Loucy (cell line): ENCODE measurements at regions not wholly inside any gene's neighbourhood (a gene's known extent, or its start where the extent isn't known, plus 50 kb on each side); places are given as distances from the start of the nearest gene placed in this dataset.

ENCODE experiments used
- H2AFZ ChIP-seq: fragments of 200-600 bp; sonication (generic); 2 replicates; pipeline ENCODE4 v1.6.0; 2016; ENCODE audit warnings: antibody characterized with exemption, mild to moderate bottlenecking, low read length, moderate library complexity
- H3F3A ChIP-seq: fragments of 200-600 bp; 2 replicates; pipeline ENCODE4 v1.6.0; 2016; ENCODE audit warnings: antibody characterized with exemption, low read depth, mild to moderate bottlenecking
- H3K27me3 ChIP-seq: fragments of 200-600 bp; sonication (generic); 2 replicates; pipeline ENCODE4 v1.6.1; 2014; ENCODE audit warnings: low read length, mild to moderate bottlenecking; ENCODE audit not compliant: insufficient read depth, poor library complexity, severe bottlenecking
- H3K36me3 ChIP-seq: fragments of 200-600 bp; sonication (generic); 2 replicates; pipeline ENCODE4 v1.6.1; 2016; ENCODE audit warnings: low read length; ENCODE audit not compliant: insufficient read depth
- H3K4me1 ChIP-seq: fragments of 200-600 bp; sonication (generic); 2 replicates; pipeline ENCODE4 v1.5.1; 2014; ENCODE audit warnings: low read length, mild to moderate bottlenecking; ENCODE audit not compliant: insufficient read depth, poor library complexity, severe bottlenecking
- H3K4me2 ChIP-seq: fragments of 200-600 bp; sonication (generic); 2 replicates; pipeline ENCODE4 v1.6.0; 2014; ENCODE audit warnings: antibody characterized with exemption, low read length, low read depth, mild to moderate bottlenecking; ENCODE audit not compliant: poor library complexity, severe bottlenecking
- H3K4me3 ChIP-seq: fragments of 200-600 bp; sonication (generic); 2 replicates; pipeline ENCODE4 v1.5.1; 2014; ENCODE audit warnings: low read length, mild to moderate bottlenecking, mixed read lengths; ENCODE audit not compliant: poor library complexity, severe bottlenecking
- H3K79me2 ChIP-seq: fragments of 200-600 bp; sonication (generic); 2 replicates; pipeline ENCODE4 v1.6.1; 2014; ENCODE audit warnings: low read length; ENCODE audit not compliant: insufficient read depth
- H3K9ac ChIP-seq: fragments of 200-600 bp; sonication (generic); 2 replicates; pipeline ENCODE4 v1.6.0; 2014; ENCODE audit warnings: mild to moderate bottlenecking, low read depth, low read length, moderate library complexity; ENCODE audit not compliant: poor library complexity, severe bottlenecking
- H3K9me2 ChIP-seq: fragments of 200-600 bp; sonication (generic); replicated peaks from 2 replicates; pipeline ENCODE4 v1.6.1; 2016; ENCODE audit warnings: low read depth, low read length, mixed read lengths
- H3K9me3 ChIP-seq: fragments of 200-600 bp; sonication (generic); 2 replicates; pipeline ENCODE4 v1.6.1; 2014; ENCODE audit warnings: mild to moderate bottlenecking, antibody characterized with exemption, low read length, low read depth; ENCODE audit not compliant: insufficient read depth
- H4K20me1 ChIP-seq: fragments of 200-600 bp; sonication (generic); 2 replicates; pipeline ENCODE4 v1.6.0; 2014; ENCODE audit warnings: antibody characterized with exemption, low read length, mild to moderate bottlenecking; ENCODE audit not compliant: insufficient read depth, poor library complexity, severe bottlenecking
- EZH2phosphoT487 ChIP-seq: fragments of 200-600 bp; IDR thresholded peaks from 2 replicates; pipeline ENCODE4 v1.6.1; 2018; ENCODE audit warnings: antibody characterized with exemption, mild to moderate bottlenecking, moderate library complexity, borderline replicate concordance
- TF ChIP-seq, protein P1 (sequence below): fragments of 200-600 bp; sonication (generic); conservative IDR thresholded peaks from 2 replicates; pipeline ENCODE4 v1.5.1; 2014; ENCODE audit warnings: mild to moderate bottlenecking, antibody characterized with exemption, low read length

- no peak for TF ChIP-seq EZH2phosphoT487
- TF ChIP-seq, protein P1, sequence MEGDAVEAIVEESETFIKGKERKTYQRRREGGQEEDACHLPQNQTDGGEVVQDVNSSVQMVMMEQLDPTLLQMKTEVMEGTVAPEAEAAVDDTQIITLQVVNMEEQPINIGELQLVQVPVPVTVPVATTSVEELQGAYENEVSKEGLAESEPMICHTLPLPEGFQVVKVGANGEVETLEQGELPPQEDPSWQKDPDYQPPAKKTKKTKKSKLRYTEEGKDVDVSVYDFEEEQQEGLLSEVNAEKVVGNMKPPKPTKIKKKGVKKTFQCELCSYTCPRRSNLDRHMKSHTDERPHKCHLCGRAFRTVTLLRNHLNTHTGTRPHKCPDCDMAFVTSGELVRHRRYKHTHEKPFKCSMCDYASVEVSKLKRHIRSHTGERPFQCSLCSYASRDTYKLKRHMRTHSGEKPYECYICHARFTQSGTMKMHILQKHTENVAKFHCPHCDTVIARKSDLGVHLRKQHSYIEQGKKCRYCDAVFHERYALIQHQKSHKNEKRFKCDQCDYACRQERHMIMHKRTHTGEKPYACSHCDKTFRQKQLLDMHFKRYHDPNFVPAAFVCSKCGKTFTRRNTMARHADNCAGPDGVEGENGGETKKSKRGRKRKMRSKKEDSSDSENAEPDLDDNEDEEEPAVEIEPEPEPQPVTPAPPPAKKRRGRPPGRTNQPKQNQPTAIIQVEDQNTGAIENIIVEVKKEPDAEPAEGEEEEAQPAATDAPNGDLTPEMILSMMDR: no peak
- H3K9me2 ChIP-seq: no peaks in the 10 kb centered on the region
- H4K20me1 ChIP-seq: no peaks in the 10 kb centered on the region
- no peak overlapping the region for H3K9ac ChIP-seq
- H3K36me3 ChIP-seq: no peaks in the 10 kb centered on the region
- no peak overlapping the region for H3K4me2 ChIP-seq
- H2AFZ ChIP-seq: no peak overlapping the region
- no peaks in the 10 kb centered on the region for H3K27me3 ChIP-seq
- no peaks in the 10 kb centered on the region for H3K9me3 ChIP-seq
- no peak overlapping the region for H3K4me3 ChIP-seq
- H3K4me1 ChIP-seq: no peaks in the 10 kb centered on the region
- H3K79me2 ChIP-seq: no peaks in the 10 kb centered on the region
- H3F3A ChIP-seq: no peaks in the 10 kb centered on the region
Measured at GRCh38 chr5:28403846-28404245, 1365.5 kb upstream of the CDH9 start.

DNA sequence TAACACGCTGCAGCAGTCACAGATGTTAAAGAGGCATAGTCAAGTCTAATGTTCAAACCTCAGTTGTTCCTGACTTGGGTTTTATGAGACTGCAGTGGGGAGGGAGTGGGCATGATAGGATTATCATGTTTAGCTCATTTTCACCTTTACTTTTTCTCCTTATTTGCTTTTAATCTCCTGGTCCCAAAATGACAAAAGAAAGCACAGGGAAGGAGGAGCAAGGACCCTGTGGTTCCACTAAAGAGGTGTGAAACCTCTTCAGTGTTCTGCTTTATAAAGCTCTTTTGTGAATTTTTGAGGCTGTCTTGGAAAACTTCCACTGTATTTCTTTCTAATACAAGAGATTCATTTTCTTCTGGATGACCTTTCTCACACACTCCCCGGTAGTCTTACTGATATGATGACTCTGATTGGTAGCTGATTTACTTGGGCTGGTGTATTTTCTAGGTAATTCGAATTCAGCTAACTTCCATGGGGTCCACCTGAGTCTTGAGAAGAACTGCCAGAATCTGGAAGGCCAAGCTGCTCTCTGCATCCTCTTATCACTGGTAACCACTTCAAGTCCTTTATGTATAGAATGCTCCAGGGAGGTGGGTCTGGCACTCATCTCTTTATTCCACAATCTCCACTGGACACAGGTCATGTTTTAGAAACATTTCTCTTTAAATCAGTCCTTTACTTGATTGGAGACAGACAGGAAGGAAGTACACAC is 1364.4 kb upstream of the CDH9 start:
- TF ChIP-seq, protein P1: no peak
- TF ChIP-seq EZH2phosphoT487: no peak

GRCh38 chr5:28400076-28400475 is 1361.7 kb upstream of the CDH9 start:
- Histone ChIP-seq H3K4me3 (no peak overlapping the region), H3K79me2 (no peaks in the 10 kb centered on the region), H3F3A (no peaks in the 10 kb centered on the region), H3K4me2 (no peak overlapping the region), H3K9me2 (no peaks in the 10 kb centered on the region), H3K9ac (no peak overlapping the region), H2AFZ (no peak overlapping the region), H3K9me3 (no peaks in the 10 kb centered on the region), H3K36me3 (no peaks in the 10 kb centered on the region), H3K4me1 (no peaks in the 10 kb centered on the region), H3K27me3 (no peaks in the 10 kb centered on the region), H4K20me1 (no peaks in the 10 kb centered on the region)
- TF ChIP-seq, protein P1: no peak
- TF ChIP-seq EZH2phosphoT487: no peak

More for the DNA sequence above, 1364.4 kb upstream of the CDH9 start:
- no peak overlapping the region for H3K4me2 ChIP-seq
- H3K4me1 ChIP-seq: no peaks in the 10 kb centered on the region
- H3K4me3 ChIP-seq: no peak overlapping the region
- H3K9ac ChIP-seq: no peak overlapping the region
- H3K9me2 ChIP-seq: no peaks in the 10 kb centered on the region
- no peaks in the 10 kb centered on the region for H3K36me3 ChIP-seq
- no peaks in the 10 kb centered on the region for H4K20me1 ChIP-seq
- H3K27me3 ChIP-seq: no peaks in the 10 kb centered on the region
- H2AFZ ChIP-seq: no peak overlapping the region
- no peaks in the 10 kb centered on the region for H3F3A ChIP-seq
- H3K79me2 ChIP-seq: no peaks in the 10 kb centered on the region
- no peaks in the 10 kb centered on the region for H3K9me3 ChIP-seq
